Trophoblast cell (in vitro differentiated cells and primary cell): ENCODE measurements at regions not wholly inside any gene's neighbourhood (a gene's known extent, or its start where the extent isn't known, plus 50 kb on each side); places are given as distances from the start of the nearest gene placed in this dataset.

Experiments
- DNase-seq, 2 donors: peaks; one replicate each; pipeline ENCODE4 v3.0.0-alpha.2; 2016
- H2AFZ ChIP-seq: 2 replicates; pipeline ENCODE4 v1.6.1; 2013; ENCODE audit warnings: low read length, moderate library complexity, mild to moderate bottlenecking; ENCODE audit not compliant: insufficient read depth, poor library complexity
- H2AK5ac ChIP-seq: 2 replicates; pipeline ENCODE4 v1.6.1; 2013; ENCODE audit warnings: mild to moderate bottlenecking, low read length
- H2BK120ac ChIP-seq: 2 replicates; pipeline ENCODE4 v1.6.1; 2013; ENCODE audit warnings: low read length, mild to moderate bottlenecking, moderate library complexity; ENCODE audit not compliant: insufficient read depth, poor library complexity
- H2BK12ac ChIP-seq: 2 replicates; pipeline ENCODE4 v1.6.1; 2013; ENCODE audit warnings: mild to moderate bottlenecking, low read length, moderate library complexity
- H2BK5ac ChIP-seq: 2 replicates; pipeline ENCODE4 v1.6.1; 2013; ENCODE audit warnings: low read length, low read depth, moderate library complexity, mild to moderate bottlenecking; ENCODE audit not compliant: poor library complexity
- H3K14ac ChIP-seq: 2 replicates; pipeline ENCODE4 v1.6.1; 2013; ENCODE audit warnings: mild to moderate bottlenecking, low read length
- H3K18ac ChIP-seq: 2 replicates; pipeline ENCODE4 v1.6.1; 2013; ENCODE audit warnings: mild to moderate bottlenecking, low read length
- H3K23ac ChIP-seq: 2 replicates; pipeline ENCODE4 v1.6.1; 2013; ENCODE audit warnings: low read length
- H3K27ac ChIP-seq: 2 replicates; pipeline ENCODE4 v1.5.1; 2013; ENCODE audit warnings: low read depth, mild to moderate bottlenecking, inconsistent platforms, low read length, moderate library complexity
- H3K27me3 ChIP-seq: 2 replicates; pipeline ENCODE4 v1.6.1; 2013; ENCODE audit warnings: inconsistent platforms, mild to moderate bottlenecking, low read length, moderate library complexity; ENCODE audit not compliant: insufficient read depth
- H3K36me3 ChIP-seq, 2 experiments: 1 replicate in 1 of 2; 2 replicates in 1 of 2; pipeline ENCODE4 v1.6.1; 2013; ENCODE audit warnings: low read length in 2 of 2, mild to moderate bottlenecking in 2 of 2, moderate library complexity in 1 of 2; ENCODE audit not compliant: insufficient read depth in 2 of 2, control insufficient read depth in 1 of 2
- H3K4ac ChIP-seq: 2 replicates; pipeline ENCODE4 v1.6.1; 2013; ENCODE audit warnings: low read depth, mild to moderate bottlenecking, low read length, moderate library complexity
- H3K4me1 ChIP-seq, 2 experiments: 1 replicate in 1 of 2; 2 replicates in 1 of 2; pipeline ENCODE4 v1.6.1; 2013; ENCODE audit warnings: low read length in 2 of 2, mild to moderate bottlenecking in 2 of 2, moderate library complexity in 1 of 2; ENCODE audit not compliant: insufficient read depth in 2 of 2, control insufficient read depth in 1 of 2
- H3K4me2 ChIP-seq: 2 replicates; pipeline ENCODE4 v1.6.1; 2013; ENCODE audit warnings: inconsistent platforms, mild to moderate bottlenecking, low read length, moderate library complexity
- H3K4me3 ChIP-seq: 2 replicates; pipeline ENCODE4 v1.5.1; 2013; ENCODE audit warnings: mild to moderate bottlenecking, low read depth, low read length, inconsistent platforms
- H3K79me1 ChIP-seq: one replicate; pipeline ENCODE4 v1.6.1; 2013; ENCODE audit warnings: low read length
- H3K79me2 ChIP-seq: 2 replicates; pipeline ENCODE4 v1.6.1; 2013; ENCODE audit warnings: low read length, mild to moderate bottlenecking; ENCODE audit not compliant: control insufficient read depth, insufficient read depth, poor library complexity
- H3K9ac ChIP-seq: 2 replicates; pipeline ENCODE4 v1.6.1; 2013; ENCODE audit warnings: mild to moderate bottlenecking, low read length
- H3K9me3 ChIP-seq: 2 replicates; pipeline ENCODE4 v1.6.1; 2013; ENCODE audit warnings: low read depth, mild to moderate bottlenecking, control low read depth, inconsistent platforms, low read length; ENCODE audit not compliant: insufficient read depth
- H4K12ac ChIP-seq: 2 replicates; pipeline ENCODE4 v1.6.1; 2013; ENCODE audit warnings: low read depth, mild to moderate bottlenecking, low read length, moderate library complexity
- H4K8ac ChIP-seq: 2 replicates; pipeline ENCODE4 v1.6.1; 2013; ENCODE audit warnings: low read depth, mild to moderate bottlenecking, low read length, moderate library complexity
- H4K91ac ChIP-seq: one replicate; pipeline ENCODE4 v1.6.1; 2013; ENCODE audit warnings: low read depth, mild to moderate bottlenecking, low read length, moderate library complexity
- WGBS: extraction: QIAGEN DNeasy Blood & Tissue Kit; methylation state at CpG from one replicate; pipeline ENCODE4 v1.1.7; 2013; ENCODE audit warnings: missing lambda C conversion rate; ENCODE audit not compliant: insufficient read length, insufficient coverage; ENCODE audit errors: extremely low coverage; 5-methylcytosine and 5-hydroxymethylcytosine counted together

DNA sequence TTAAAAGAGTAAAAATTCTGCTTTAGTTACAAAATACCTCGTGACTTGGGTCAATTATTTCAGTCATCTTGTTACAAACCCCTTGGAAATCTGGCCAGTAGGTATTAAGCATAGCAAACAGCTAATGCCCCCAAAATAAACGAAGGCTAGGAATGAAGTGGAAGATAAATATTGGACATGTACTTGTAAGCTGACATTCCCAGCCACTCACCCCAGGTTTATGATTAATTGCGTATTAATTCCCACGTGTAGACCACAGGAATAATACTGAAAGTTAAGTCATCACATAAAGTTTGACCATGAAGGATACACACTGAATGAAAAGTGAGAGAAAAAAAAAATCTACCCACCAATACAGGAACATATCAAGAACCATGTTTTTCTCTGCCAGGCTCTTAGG lies 936.5 kb upstream of the ADGRB3 start:
- no peaks in the 10 kb centered on the region for H3K27me3 ChIP-seq
- H3K27ac ChIP-seq = no peak overlapping the region
- no peak overlapping the region for H4K91ac ChIP-seq
- DNase-seq = no peak
- H3K79me1 ChIP-seq = no peaks in the 10 kb centered on the region
- H3K23ac ChIP-seq = no peak overlapping the region
- no peak overlapping the region for H4K12ac ChIP-seq
- H2AK5ac ChIP-seq = no peak overlapping the region
- no peak overlapping the region for H2BK120ac ChIP-seq
- H3K4me1 ChIP-seq = no peaks in the 10 kb centered on the region
- H2BK12ac ChIP-seq = no peak overlapping the region
- no peak overlapping the region for H3K4ac ChIP-seq
- no peak overlapping the region for H4K8ac ChIP-seq
- H3K36me3 ChIP-seq = no peaks in the 10 kb centered on the region
- no CpG with 5 or more reads among the region's 4 CpGs for WGBS
- H3K18ac ChIP-seq = no peak overlapping the region
- no peak overlapping the region for H2BK5ac ChIP-seq
- no peak overlapping the region for H3K4me3 ChIP-seq
- no peak overlapping the region for H3K9ac ChIP-seq
- no peak overlapping the region for H3K4me2 ChIP-seq
- no peaks in the 10 kb centered on the region for H3K79me2 ChIP-seq
- no peak overlapping the region for H2AFZ ChIP-seq
- no peaks in the 10 kb centered on the region for H3K9me3 ChIP-seq
- H3K14ac ChIP-seq = no peak overlapping the region

DNA sequence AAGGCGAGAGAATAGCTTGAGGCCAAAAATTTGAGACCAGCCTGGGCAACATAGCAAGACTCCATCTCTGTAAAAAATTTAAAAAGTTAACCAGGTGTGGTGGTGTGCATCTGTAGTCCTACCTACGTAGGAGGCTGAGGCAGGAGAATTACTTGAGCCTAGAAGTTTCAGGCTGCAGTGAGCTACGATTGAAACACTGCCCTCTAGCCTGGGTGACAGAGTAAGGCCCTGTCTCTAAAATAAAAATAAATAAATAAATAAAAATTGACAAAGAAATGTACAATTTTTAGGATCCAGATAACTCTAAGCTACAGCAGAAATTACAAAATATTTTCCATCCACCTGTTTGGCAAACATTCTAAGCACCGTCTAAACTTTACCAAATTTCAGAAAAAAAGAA lies 941.0 kb upstream of the ADGRB3 start:
- no peaks in the 10 kb centered on the region for H3K36me3 ChIP-seq
- DNase-seq = peak in 1 of 2 donors; percentile 1
- no CpG with 5 or more reads among the region's 4 CpGs for WGBS
- no peak overlapping the region for H2BK5ac ChIP-seq
- H3K9ac ChIP-seq = no peak overlapping the region
- H3K27me3 ChIP-seq = no peaks in the 10 kb centered on the region
- no peak overlapping the region for H3K4me2 ChIP-seq
- no peak overlapping the region for H3K4me3 ChIP-seq
- no peak overlapping the region for H4K12ac ChIP-seq
- H3K79me2 ChIP-seq = no peaks in the 10 kb centered on the region
- no peak overlapping the region for H3K23ac ChIP-seq
- no peak overlapping the region for H2BK12ac ChIP-seq
- no peak overlapping the region for H4K91ac ChIP-seq
- no peak overlapping the region for H2BK120ac ChIP-seq
- no peak overlapping the region for H3K27ac ChIP-seq
- no peak overlapping the region for H2AFZ ChIP-seq
- H3K14ac ChIP-seq = no peak overlapping the region
- H3K4me1 ChIP-seq = no peaks in the 10 kb centered on the region
- no peak overlapping the region for H2AK5ac ChIP-seq
- no peak overlapping the region for H4K8ac ChIP-seq
- no peak overlapping the region for H3K18ac ChIP-seq
- H3K79me1 ChIP-seq = no peaks in the 10 kb centered on the region
- no peaks in the 10 kb centered on the region for H3K9me3 ChIP-seq
- H3K4ac ChIP-seq = no peak overlapping the region

DNA sequence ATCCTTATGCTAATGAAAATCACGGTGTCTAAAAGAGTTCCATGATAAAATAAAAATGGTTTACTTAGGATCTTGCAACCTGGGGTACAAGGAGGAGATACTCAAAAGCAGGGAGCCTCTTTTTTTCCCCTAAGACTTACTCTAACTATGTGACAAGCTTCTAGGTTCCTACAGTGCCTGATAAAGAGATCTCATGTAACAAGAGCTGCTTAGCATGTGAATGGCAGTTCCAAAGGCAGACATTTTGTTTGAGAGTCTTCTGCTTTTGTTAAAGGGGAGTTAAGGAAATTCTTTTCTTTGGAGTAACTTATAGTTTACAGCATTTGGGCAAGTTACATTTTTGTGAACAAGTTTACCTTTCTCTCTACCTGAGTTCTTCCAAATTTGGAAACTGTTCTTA lies 945.8 kb upstream of the ADGRB3 start:
- H3K79me1 ChIP-seq = no peaks in the 10 kb centered on the region
- no peak for DNase-seq
- no CpG with 5 or more reads among the region's 1 CpG for WGBS
- no peak overlapping the region for H2AK5ac ChIP-seq
- H3K9me3 ChIP-seq = no peaks in the 10 kb centered on the region
- H3K18ac ChIP-seq = no peak overlapping the region
- no peak overlapping the region for H4K12ac ChIP-seq
- no peak overlapping the region for H3K4ac ChIP-seq
- no peak overlapping the region for H3K27ac ChIP-seq
- H2BK120ac ChIP-seq = no peak overlapping the region
- no peak overlapping the region for H3K23ac ChIP-seq
- H4K8ac ChIP-seq = no peak overlapping the region
- no peak overlapping the region for H4K91ac ChIP-seq
- H3K36me3 ChIP-seq = no peaks in the 10 kb centered on the region
- H3K14ac ChIP-seq = no peak overlapping the region
- H3K4me2 ChIP-seq = no peak overlapping the region
- no peak overlapping the region for H2AFZ ChIP-seq
- no peak overlapping the region for H2BK12ac ChIP-seq
- H3K4me3 ChIP-seq = no peak overlapping the region
- no peaks in the 10 kb centered on the region for H3K27me3 ChIP-seq
- H3K9ac ChIP-seq = no peak overlapping the region
- no peaks in the 10 kb centered on the region for H3K4me1 ChIP-seq
- H2BK5ac ChIP-seq = no peak overlapping the region
- no peaks in the 10 kb centered on the region for H3K79me2 ChIP-seq

DNA sequence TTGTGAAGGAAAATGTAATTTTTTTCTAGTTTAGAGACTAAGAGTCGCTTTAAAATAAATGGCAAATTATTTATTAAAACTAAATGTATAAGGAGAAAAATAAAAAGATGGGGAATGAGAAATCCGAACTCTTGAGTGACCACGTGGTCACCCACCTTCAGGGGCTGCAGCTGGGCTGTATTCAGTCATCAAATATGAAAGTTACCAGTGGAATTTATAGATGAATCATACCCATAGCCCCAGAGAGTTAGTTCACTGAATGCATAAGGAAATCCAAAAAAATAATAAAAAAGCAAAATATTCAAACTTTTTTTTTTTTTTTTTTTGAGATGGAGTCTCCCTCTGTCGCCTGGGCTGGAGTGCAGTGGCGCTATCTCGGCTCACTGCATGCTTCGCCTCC lies 947.7 kb upstream of the ADGRB3 start:
- H2AFZ ChIP-seq = no peak overlapping the region
- no peak overlapping the region for H4K8ac ChIP-seq
- H2AK5ac ChIP-seq = no peak overlapping the region
- H4K91ac ChIP-seq = no peak overlapping the region
- H3K4me1 ChIP-seq = no peaks in the 10 kb centered on the region
- H3K27me3 ChIP-seq = no peaks in the 10 kb centered on the region
- no peaks in the 10 kb centered on the region for H3K9me3 ChIP-seq
- H2BK12ac ChIP-seq = no peak overlapping the region
- no peak for DNase-seq
- no peak overlapping the region for H3K4ac ChIP-seq
- no peak overlapping the region for H3K9ac ChIP-seq
- no peaks in the 10 kb centered on the region for H3K79me2 ChIP-seq
- H3K79me1 ChIP-seq = no peaks in the 10 kb centered on the region
- no peak overlapping the region for H3K23ac ChIP-seq
- WGBS = no CpG with 5 or more reads among the region's 7 CpGs
- no peaks in the 10 kb centered on the region for H3K36me3 ChIP-seq
- H3K27ac ChIP-seq = no peak overlapping the region
- no peak overlapping the region for H2BK120ac ChIP-seq
- no peak overlapping the region for H3K4me3 ChIP-seq
- H4K12ac ChIP-seq = no peak overlapping the region
- H3K14ac ChIP-seq = no peak overlapping the region
- H3K4me2 ChIP-seq = no peak overlapping the region
- H2BK5ac ChIP-seq = no peak overlapping the region
- H3K18ac ChIP-seq = no peak overlapping the region
